HCT116 (cell line): ENCODE measurements at regions not wholly inside any gene's neighbourhood (a gene's known extent, or its start where the extent isn't known, plus 50 kb on each side); places are given as distances from the start of the nearest gene placed in this dataset.

Experiments used
- ATAC-seq: fragments of 200-7000 bp; cut with Tn5 transposase; 2 replicates; pipeline ENCODE4 v1.9.1; 2020; ENCODE audit warnings: mild to moderate bottlenecking, moderate library complexity
- BruUV-seq: library from RNA; stranded (reverse); fragments of 400-500 nt; replicated peaks from 2 replicates; lab custom pipeline; 2021; lab: Mats Ljungman, UMichigan
- CTCF ChIA-PET: fragments of 300-600 bp; sonication (Branson Sonifier 250); formaldehyde crosslinking; loops from one replicate; lab custom pipeline; 2021; ENCODE audit warnings: antibody characterized with exemption; lab: Charles Lee
- POLR2A ChIA-PET: fragments of 300-600, 350-600 bp; sonication (Branson Sonifier 250); formaldehyde crosslinking; loops from one replicate; lab custom pipeline; 2021; ENCODE audit warnings: antibody characterized with exemption; lab: Charles Lee
- RAD21 ChIA-PET, 2 experiments: fragments of 300-600 bp; sonication (Branson Sonifier 250); formaldehyde crosslinking; loops; one replicate each; lab custom pipeline; 2023; ENCODE audit warnings: low total read pairs in 2 of 2; ENCODE audit not compliant: uncharacterized antibody in 2 of 2, unreplicated experiment in 2 of 2, low non-redundant PET in 1 of 2; lab: Charles Lee
- DNase-seq: peaks from one replicate; pipeline ENCODE4 v3.0.0-alpha.2; 2010; ENCODE audit warnings: low read depth, low spot score
- H2AFZ ChIP-seq: fragments of 200-600 bp; shearing (Covaris generic), sonication (generic); 2 replicates; pipeline ENCODE4 v1.6.1; 2017; ENCODE audit warnings: low read depth, mixed run types, mixed read lengths, antibody characterized with exemption, low read length; ENCODE audit not compliant: poor library complexity, severe bottlenecking
- H3K27ac ChIP-seq: 2 replicates; pipeline ENCODE4 v1.5.1; 2012; ENCODE audit warnings: low read depth, low read length
- H3K27me3 ChIP-seq: fragments of 200-600 bp; sonication (generic); 2 replicates; pipeline ENCODE4 v1.6.1; 2016; ENCODE audit warnings: mixed run types, low read length, mixed read lengths; ENCODE audit not compliant: insufficient read depth
- H3K36me3 ChIP-seq, 2 experiments: fragments of 200-500 bp in 1 of 2; fragments of 200-600 bp in 1 of 2; sonication (Bioruptor generic) in 1 of 2; sonication (generic) in 1 of 2; 2 replicates each; pipeline versions ENCODE4 v1.5.1 to v1.6.1; 2014 to 2016; ENCODE audit warnings: low read length in 2 of 2, inconsistent platforms in 1 of 2, mixed read lengths in 1 of 2, mixed run types in 1 of 2; ENCODE audit not compliant: insufficient read depth in 2 of 2, control insufficient read depth in 1 of 2
- H3K4me1 ChIP-seq, 2 experiments: fragments of 200-600 bp in 1 of 2; sonication (generic) in 1 of 2; 2 replicates each; pipeline versions ENCODE4 v1.5.1 to v1.6.1; 2012 to 2017; ENCODE audit warnings: low read length in 2 of 2, inconsistent platforms in 1 of 2, mild to moderate bottlenecking in 1 of 2, mixed read lengths in 1 of 2, mixed run types in 1 of 2, moderate library complexity in 1 of 2; ENCODE audit not compliant: insufficient read depth in 2 of 2, control insufficient read depth in 1 of 2
- H3K4me2 ChIP-seq: fragments of 200-600 bp; sonication (generic); 2 replicates; pipeline ENCODE4 v1.6.1; 2017; ENCODE audit warnings: mixed run types, low read length, mixed read lengths
- H3K4me3 ChIP-seq, 2 experiments: fragments of 200-600 bp in 1 of 2; sonication (generic) in 1 of 2; replicated peaks in 1 of 2; 2 replicates each; pipeline ENCODE4 v1.5.1; 2011 to 2016; ENCODE audit warnings: low read length in 2 of 2, control low read depth in 1 of 2, low read depth in 1 of 2, mild to moderate bottlenecking in 1 of 2, mixed read lengths in 1 of 2, mixed run types in 1 of 2
- H3K79me2 ChIP-seq: fragments of 200-600 bp; sonication (generic); 2 replicates; pipeline ENCODE4 v1.6.1; 2017; ENCODE audit warnings: mild to moderate bottlenecking, mixed run types, low read length, moderate library complexity, mixed read lengths; ENCODE audit not compliant: insufficient read depth
- H3K9ac ChIP-seq: fragments of 200-600 bp; sonication (generic); 2 replicates; pipeline ENCODE4 v1.6.1; 2016; ENCODE audit warnings: low read length, mixed read lengths
- H3K9me2 ChIP-seq: fragments of 200-600 bp; sonication (generic), shearing (Covaris generic); 2 replicates; pipeline ENCODE4 v1.6.1; 2017; ENCODE audit warnings: mixed run types, mild to moderate bottlenecking, moderate library complexity; ENCODE audit not compliant: insufficient read depth
- H3K9me3 ChIP-seq, 2 experiments: fragments of 200-500 bp in 1 of 2; fragments of 200-600 bp in 1 of 2; sonication (Bioruptor generic) in 1 of 2; sonication (generic) in 1 of 2; 2 replicates each; pipeline ENCODE4 v1.6.1; 2014 to 2017; ENCODE audit warnings: low read length in 2 of 2, mixed read lengths in 2 of 2, inconsistent platforms in 1 of 2, low read depth in 1 of 2, mild to moderate bottlenecking in 1 of 2, mixed run types in 1 of 2, moderate library complexity in 1 of 2; ENCODE audit not compliant: control insufficient read depth in 1 of 2, insufficient read depth in 1 of 2
- H4K20me1 ChIP-seq: fragments of 200-600 bp; sonication (generic), shearing (Covaris generic); 2 replicates; pipeline ENCODE4 v1.6.1; 2017; ENCODE audit warnings: mixed run types, mild to moderate bottlenecking, moderate library complexity; ENCODE audit not compliant: insufficient read depth
- CEBPB ChIP-seq: IDR thresholded peaks from 2 replicates; pipeline ENCODE4 v1.6.1; 2012; ENCODE audit warnings: low read depth
- EGR1 ChIP-seq: IDR thresholded peaks from 2 replicates; pipeline ENCODE4 v1.6.1; 2012; ENCODE audit warnings: low read depth
- ELF1 ChIP-seq: IDR thresholded peaks from 2 replicates; pipeline ENCODE4 v1.6.1; 2012; ENCODE audit warnings: low read depth, borderline replicate concordance
- EZH2 ChIP-seq: fragments of 200-600 bp; sonication (generic); IDR thresholded peaks from 2 replicates; pipeline ENCODE4 v1.6.1; 2017; ENCODE audit warnings: antibody characterized with exemption, mixed run types
- RAD21 ChIP-seq: IDR thresholded peaks from 2 replicates; pipeline ENCODE4 v1.6.1; 2012; ENCODE audit warnings: low read depth, mild to moderate bottlenecking
- SIN3A ChIP-seq: IDR thresholded peaks from 2 replicates; pipeline ENCODE4 v1.6.1; 2012; ENCODE audit warnings: low read depth
- SP1 ChIP-seq: IDR thresholded peaks from 2 replicates; pipeline ENCODE4 v1.6.1; 2012; ENCODE audit warnings: low read depth
- SRF ChIP-seq: IDR thresholded peaks from 2 replicates; pipeline ENCODE4 v1.6.1; 2012; ENCODE audit warnings: low read depth
- TCF7L2 ChIP-seq: IDR thresholded peaks from 2 replicates; pipeline ENCODE4 v1.7.0; 2011; ENCODE audit warnings: borderline replicate concordance, inconsistent platforms; ENCODE audit not compliant: insufficient read depth, insufficient read length; ENCODE audit errors: extremely low read depth
- ZFX ChIP-seq: fragments of 450-650 bp; IDR thresholded peaks from 2 replicates; pipeline ENCODE4 v1.6.1; 2017
- ZNF274 ChIP-seq: fragments of 200-500 bp; sonication (Bioruptor generic); IDR thresholded peaks from 2 replicates; pipeline ENCODE4 v1.6.1; 2014; ENCODE audit warnings: mild to moderate bottlenecking, low read depth, low read length, inconsistent platforms
- intact Hi-C: fragments of 100-400 bp; cut with micrococcal nuclease; formaldehyde crosslinking; loops from 2 replicates; pipeline ENCODE4 v1.10.0; 2022
- TF ChIP-seq, protein P1 (sequence below): IDR thresholded peaks from 2 replicates; pipeline ENCODE4 v1.6.1; 2012
- TF ChIP-seq, protein P2 (sequence below), 3 experiments: fragments of 200-600 bp in 1 of 3; sonication (generic) in 1 of 3; IDR thresholded peaks in 2 of 3; conservative IDR thresholded peaks in 1 of 3; 2 replicates each; pipeline ENCODE4 v1.5.1; 2012 to 2017; ENCODE audit warnings: low read depth in 2 of 3, low read length in 2 of 3, antibody characterized with exemption in 1 of 3, borderline replicate concordance in 1 of 3, control low read depth in 1 of 3, mild to moderate bottlenecking in 1 of 3, mixed read lengths in 1 of 3, mixed run types in 1 of 3, moderate library complexity in 1 of 3; ENCODE audit not compliant: insufficient read depth in 1 of 3
- TF ChIP-seq, protein P3 (sequence below): IDR thresholded peaks from 2 replicates; pipeline ENCODE4 v1.6.1; 2011; ENCODE audit warnings: mild to moderate bottlenecking, low read length, moderate library complexity; ENCODE audit not compliant: insufficient replicate concordance; ENCODE audit errors: extremely low read depth

DNA sequence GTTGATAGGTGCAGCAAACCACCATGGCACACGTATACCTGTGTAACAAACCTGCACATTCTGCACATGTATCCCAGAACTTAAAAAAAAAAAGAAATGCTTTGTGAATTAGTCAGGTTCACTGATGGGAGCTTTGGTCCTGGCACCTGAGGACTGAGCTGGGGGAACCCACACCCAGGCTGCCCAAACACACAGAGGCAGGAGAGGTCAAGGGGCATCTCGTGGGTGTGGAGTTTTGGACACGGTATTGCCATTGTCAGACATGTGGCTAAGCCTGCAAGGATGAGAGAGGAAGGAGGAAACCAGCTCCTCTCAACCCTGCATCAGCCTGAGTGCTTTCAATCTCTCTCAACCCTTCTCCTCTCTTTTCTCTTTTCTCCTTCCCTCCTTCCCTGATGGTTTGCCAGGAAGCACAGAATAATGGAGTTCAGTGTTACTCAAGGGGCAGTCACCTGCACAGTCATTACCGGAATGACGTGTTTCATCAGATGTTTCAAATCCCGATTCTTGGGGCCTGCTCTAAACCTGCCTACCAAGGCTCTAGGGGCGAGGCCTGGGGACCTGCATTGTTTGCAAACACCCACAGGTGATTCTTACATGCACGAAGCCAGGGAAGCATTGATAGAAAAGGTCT lies 89.9 kb upstream of the NEDD9 start:
- ATAC-seq, result no peak

DNA sequence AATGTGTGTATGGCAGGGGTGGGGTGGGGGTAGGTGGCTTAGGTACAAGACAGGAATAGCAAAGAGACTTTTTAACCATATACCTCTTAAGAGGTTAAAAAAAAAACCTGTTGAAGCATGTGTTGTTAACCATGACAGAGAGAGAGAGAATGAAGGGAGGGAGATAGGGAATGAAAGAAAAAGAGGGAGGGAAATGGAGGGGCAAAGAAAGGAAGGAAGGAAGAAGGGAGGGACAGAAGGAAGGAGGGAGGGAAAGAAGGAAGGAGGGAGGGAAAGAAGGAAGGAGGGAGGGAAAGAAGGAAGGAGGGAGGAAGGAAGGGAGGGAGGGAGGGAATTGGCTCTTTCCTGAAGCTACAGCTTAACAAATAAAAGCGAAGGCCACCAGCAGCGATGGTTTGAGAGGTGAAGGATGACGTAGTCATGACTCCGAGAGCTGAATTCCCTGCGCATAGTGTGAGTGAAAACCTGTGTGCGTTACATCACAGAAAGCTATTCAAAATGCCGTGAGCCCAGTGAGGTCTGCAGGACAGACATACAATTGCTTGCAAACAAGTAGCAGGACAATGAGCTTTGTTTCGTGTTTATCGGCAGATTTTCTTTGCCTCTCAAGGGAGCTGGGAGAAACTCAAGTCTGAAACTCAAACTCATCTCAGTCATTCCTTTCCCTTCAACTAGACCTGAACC lies 88.6 kb upstream of the NEDD9 start:
- Histone ChIP-seq H3K9me2 (no peaks in the 10 kb centered on the region), H3K4me1 (peaks cover 0 to 16% of the 10 kb centered on the region in 2 experiments; a peak in 3 of 4 replicates), H3K9me3 (no peaks in the 10 kb centered on the region), H2AFZ (no peak overlapping the region), H3K27me3 (no peaks in the 10 kb centered on the region), H4K20me1 (no peaks in the 10 kb centered on the region), H3K9ac (no peak overlapping the region), H3K27ac (no peak overlapping the region), H3K4me2 (no peak overlapping the region), H3K36me3 (no peaks in the 10 kb centered on the region), H3K79me2 (no peaks in the 10 kb centered on the region), H3K4me3 (no peak overlapping the region)
- TF ChIP-seq ELF1 (no peak), EZH2 (no peak), SRF (no peak), CEBPB (no peak), ZNF274 (no peak), TCF7L2 (no peak)
- TF ChIP-seq, protein P1, sequence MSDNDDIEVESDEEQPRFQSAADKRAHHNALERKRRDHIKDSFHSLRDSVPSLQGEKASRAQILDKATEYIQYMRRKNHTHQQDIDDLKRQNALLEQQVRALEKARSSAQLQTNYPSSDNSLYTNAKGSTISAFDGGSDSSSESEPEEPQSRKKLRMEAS, result no peak
- TF ChIP-seq, protein P2, sequence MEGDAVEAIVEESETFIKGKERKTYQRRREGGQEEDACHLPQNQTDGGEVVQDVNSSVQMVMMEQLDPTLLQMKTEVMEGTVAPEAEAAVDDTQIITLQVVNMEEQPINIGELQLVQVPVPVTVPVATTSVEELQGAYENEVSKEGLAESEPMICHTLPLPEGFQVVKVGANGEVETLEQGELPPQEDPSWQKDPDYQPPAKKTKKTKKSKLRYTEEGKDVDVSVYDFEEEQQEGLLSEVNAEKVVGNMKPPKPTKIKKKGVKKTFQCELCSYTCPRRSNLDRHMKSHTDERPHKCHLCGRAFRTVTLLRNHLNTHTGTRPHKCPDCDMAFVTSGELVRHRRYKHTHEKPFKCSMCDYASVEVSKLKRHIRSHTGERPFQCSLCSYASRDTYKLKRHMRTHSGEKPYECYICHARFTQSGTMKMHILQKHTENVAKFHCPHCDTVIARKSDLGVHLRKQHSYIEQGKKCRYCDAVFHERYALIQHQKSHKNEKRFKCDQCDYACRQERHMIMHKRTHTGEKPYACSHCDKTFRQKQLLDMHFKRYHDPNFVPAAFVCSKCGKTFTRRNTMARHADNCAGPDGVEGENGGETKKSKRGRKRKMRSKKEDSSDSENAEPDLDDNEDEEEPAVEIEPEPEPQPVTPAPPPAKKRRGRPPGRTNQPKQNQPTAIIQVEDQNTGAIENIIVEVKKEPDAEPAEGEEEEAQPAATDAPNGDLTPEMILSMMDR (IDR thresholded peaks at IDR 0.05 in 2 of 3, conservative IDR thresholded peaks at IDR 0.05 in 1 of 3; ENCODE audit: borderline replicate concordance in 1 of 3, insufficient read depth in 1 of 3, low read depth in 2 of 3, low read length in 2 of 3), result no peak
- TF ChIP-seq, protein P3, sequence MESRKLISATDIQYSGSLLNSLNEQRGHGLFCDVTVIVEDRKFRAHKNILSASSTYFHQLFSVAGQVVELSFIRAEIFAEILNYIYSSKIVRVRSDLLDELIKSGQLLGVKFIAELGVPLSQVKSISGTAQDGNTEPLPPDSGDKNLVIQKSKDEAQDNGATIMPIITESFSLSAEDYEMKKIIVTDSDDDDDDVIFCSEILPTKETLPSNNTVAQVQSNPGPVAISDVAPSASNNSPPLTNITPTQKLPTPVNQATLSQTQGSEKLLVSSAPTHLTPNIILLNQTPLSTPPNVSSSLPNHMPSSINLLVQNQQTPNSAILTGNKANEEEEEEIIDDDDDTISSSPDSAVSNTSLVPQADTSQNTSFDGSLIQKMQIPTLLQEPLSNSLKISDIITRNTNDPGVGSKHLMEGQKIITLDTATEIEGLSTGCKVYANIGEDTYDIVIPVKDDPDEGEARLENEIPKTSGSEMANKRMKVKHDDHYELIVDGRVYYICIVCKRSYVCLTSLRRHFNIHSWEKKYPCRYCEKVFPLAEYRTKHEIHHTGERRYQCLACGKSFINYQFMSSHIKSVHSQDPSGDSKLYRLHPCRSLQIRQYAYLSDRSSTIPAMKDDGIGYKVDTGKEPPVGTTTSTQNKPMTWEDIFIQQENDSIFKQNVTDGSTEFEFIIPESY, result no peak
- POLR2A ChIA-PET, result no interaction called here
- CTCF ChIA-PET, result interaction anchor here (1.1 kb wide), 1 partner anchor 11 kb away, joined by 3 read pairs; no protein-coding TSS in a partner anchor
- DNase-seq (no peak), ATAC-seq (no peak)
- no TSS peak for BruUV-seq
- RAD21 ChIA-PET, result no interaction called here
- intact Hi-C loops, result no loop called here

More for the DNA sequence above, 89.9 kb upstream of the NEDD9 start:
- TF ChIP-seq ZFX, result no peak
- no peak for TF ChIP-seq CEBPB
- no peak for TF ChIP-seq EGR1
- no peak for TF ChIP-seq RAD21
- no peak for TF ChIP-seq SP1
- TF ChIP-seq ZNF274, result no peak
- TF ChIP-seq, protein P1, result no peak
- no peak for TF ChIP-seq SIN3A
- Histone ChIP-seq H2AFZ (no peak overlapping the region), H3K27ac (no peak overlapping the region), H3K9me2 (no peaks in the 10 kb centered on the region), H3K27me3 (no peaks in the 10 kb centered on the region), H3K36me3 (no peaks in the 10 kb centered on the region), H3K9me3 (no peaks in the 10 kb centered on the region), H3K4me1 (peaks cover 0 to 8% of the 10 kb centered on the region in 2 experiments; a peak in 3 of 4 replicates), H3K4me3 (no peak overlapping the region), H3K79me2 (no peaks in the 10 kb centered on the region), H3K4me2 (no peak overlapping the region), H3K9ac (no peak overlapping the region), H4K20me1 (no peaks in the 10 kb centered on the region)
- POLR2A ChIA-PET, result no interaction called here
- intact Hi-C loops, result no loop called here
- CTCF ChIA-PET, result no interaction called here
- no peak for DNase-seq
- RAD21 ChIA-PET, result no interaction called here
- BruUV-seq, result no TSS peak
